ENCODE measurements at regions not wholly inside any gene's neighbourhood (a gene's known extent, or its start where the extent isn't known, plus 50 kb on each side); places are given as distances from the start of the nearest gene placed in this dataset.

DNA sequence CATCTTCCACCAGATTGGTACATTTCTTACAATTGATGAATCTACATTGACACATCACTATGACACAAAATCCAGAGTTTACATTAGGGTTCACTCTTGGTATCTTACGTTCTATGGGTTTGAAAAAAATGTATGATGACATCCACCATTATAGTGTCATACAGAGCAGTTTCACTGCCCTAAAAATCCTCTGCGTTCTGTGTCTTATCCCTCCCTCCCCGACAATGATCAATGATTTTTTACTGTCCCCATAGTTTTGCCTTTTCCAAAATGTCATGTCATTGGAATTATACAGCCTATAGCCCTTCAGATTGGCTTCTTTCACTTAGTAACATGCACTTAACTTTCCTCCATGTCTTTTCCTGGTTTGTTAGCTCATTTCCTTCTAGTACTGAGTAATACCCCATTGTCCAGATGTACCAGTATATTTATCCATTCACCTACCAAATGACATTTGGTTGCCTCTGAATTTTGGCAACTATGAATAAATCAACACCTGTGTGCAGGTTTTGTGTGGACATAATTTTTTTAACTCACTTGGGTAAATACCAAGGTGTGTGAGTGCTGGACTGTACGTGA lies 80.9 kb upstream of the CDC42BPA start:
- Mint-ChIP-seq H3K27ac (no peak overlapping the region), H3K9me3 (peaks cover 11 to 17% of the 10 kb centered on the region in 2 experiments), H3K27me3 (ENCODE audit: low read depth) (peaks cover 6% of the 10 kb centered on the region), H3K36me3 (ENCODE audit: insufficient read depth in 1 of 3, low read depth in 3 of 3) (peaks cover 3 to 18% (median 6%) of the 10 kb centered on the region in 3 experiments; a peak in 4 of 7 replicates), H3K4me3 (no peak overlapping the region), H3K4me1 (0 out of 4 replicates have a peak, but pooled peaks cover 0 to 3% of the 10 kb centered on the region in 2 experiments)
- no peak overlapping the region for H3K14ac ChIP-seq (ENCODE audit: insufficient read depth, low read length)
- no peak overlapping the region for H3K4ac ChIP-seq (ENCODE audit: low read depth, low read length)
- H3T11ph ChIP-seq (ENCODE audit: low read length), result no peak overlapping the region
- H4K91ac ChIP-seq (ENCODE audit: insufficient read length, low read depth, low read length), result no peak overlapping the region
- H2AFZ ChIP-seq (ENCODE audit: low read length), result no peak overlapping the region
- no peaks in the 10 kb centered on the region for H3K9me3 ChIP-seq (ENCODE audit: control insufficient read depth, low read depth, low read length)
- H3K27me3 ChIP-seq (ENCODE audit: insufficient read depth, low read length), result no peaks in the 10 kb centered on the region
- H4K20me1 ChIP-seq (ENCODE audit: control insufficient read depth, insufficient read depth, insufficient read length), result no peaks in the 10 kb centered on the region
- H2BK15ac ChIP-seq (ENCODE audit: low read depth, low read length), result no peak overlapping the region
- no peak overlapping the region for H3K4me2 ChIP-seq (ENCODE audit: insufficient read depth, insufficient read length, low read length)
- no CpG with 5 or more reads among the region's 4 CpGs for WGBS (ENCODE audit: extremely low coverage, insufficient read length, low lambda C conversion rate)
- no peaks in the 10 kb centered on the region for H3K79me1 ChIP-seq (ENCODE audit: insufficient read depth, low read depth, low read length, poor library complexity, severe bottlenecking)
- H3K23me2 ChIP-seq (ENCODE audit: insufficient read length, low read depth, low read length, poor library complexity, severe bottlenecking), result no peaks in the 10 kb centered on the region
- no peaks in the 10 kb centered on the region for H3K79me2 ChIP-seq (ENCODE audit: insufficient read depth, low read length)
- H3K23ac ChIP-seq (ENCODE audit: insufficient read length, low read depth, low read length), result no peak overlapping the region
- TF ChIP-seq CTCF (conservative IDR thresholded peaks at IDR 0.05), result no peak
- H3K9ac ChIP-seq (ENCODE audit: extremely low read depth, insufficient read length, low read length), result no peak overlapping the region
- no peak overlapping the region for H4K5ac ChIP-seq (ENCODE audit: insufficient read length, low read depth, low read length)
- no peak overlapping the region for H2BK5ac ChIP-seq (ENCODE audit: insufficient read length, low read length)
- no peak for DNase-seq
- H2AK5ac ChIP-seq (ENCODE audit: insufficient read length, low read length), result no peak overlapping the region
- H2BK120ac ChIP-seq (ENCODE audit: low read depth, low read length, poor library complexity, severe bottlenecking), result no peak overlapping the region
- H3K56ac ChIP-seq (ENCODE audit: insufficient read length, low read depth, low read length), result no peak overlapping the region
- no peaks in the 10 kb centered on the region for H3K4me1 ChIP-seq (ENCODE audit: insufficient read depth, low read length)
- H2BK12ac ChIP-seq (ENCODE audit: insufficient read length, low read depth, low read length), result no peak overlapping the region
- H2BK20ac ChIP-seq (ENCODE audit: low read depth, low read length, poor library complexity, severe bottlenecking), result no peak overlapping the region
- H4K8ac ChIP-seq (replicated peaks; ENCODE audit: insufficient read length, low read depth, low read length), result no peak overlapping the region
- H3K18ac ChIP-seq (ENCODE audit: insufficient read length, low read depth, low read length), result no peak overlapping the region
- H3K27ac ChIP-seq (ENCODE audit: insufficient read length, low read depth, low read length), result no peak overlapping the region
